Body of pancreas (tissue), 4 donors: ENCODE measurements at regions not wholly inside any gene's neighbourhood (a gene's known extent, or its start where the extent isn't known, plus 50 kb on each side); places are given as distances from the start of the nearest gene placed in this dataset.

Experiments used
- CTCF ChIP-seq, 7 experiments: fragments of 450-650 bp in 4 of 7; fragments of 200-600 bp in 3 of 7; sonication (generic) in 3 of 7; IDR thresholded peaks; one replicate each; pipeline ENCODE4 v1.5.1; 2016 to 2019; ENCODE audit warnings: antibody characterized with exemption in 7 of 7
- POLR2A ChIP-seq, 3 donors: fragments of 450-650 bp; IDR thresholded peaks; one replicate each; pipeline ENCODE4 v1.6.1; 2016; ENCODE audit warnings: antibody characterized with exemption in 3 of 3, mild to moderate bottlenecking in 2 of 3

GRCh38 chr20:17787816-17788215 is 88.0 kb downstream of the BANF2 start:
- TF ChIP-seq CTCF (IDR thresholded peaks at IDR 0.05) (no peak), POLR2A (IDR thresholded peaks at IDR 0.05) (no peak)
